ENCODE measurements at regions not wholly inside any gene's neighbourhood (a gene's known extent, or its start where the extent isn't known, plus 50 kb on each side); places are given as distances from the start of the nearest gene placed in this dataset.

DNA sequence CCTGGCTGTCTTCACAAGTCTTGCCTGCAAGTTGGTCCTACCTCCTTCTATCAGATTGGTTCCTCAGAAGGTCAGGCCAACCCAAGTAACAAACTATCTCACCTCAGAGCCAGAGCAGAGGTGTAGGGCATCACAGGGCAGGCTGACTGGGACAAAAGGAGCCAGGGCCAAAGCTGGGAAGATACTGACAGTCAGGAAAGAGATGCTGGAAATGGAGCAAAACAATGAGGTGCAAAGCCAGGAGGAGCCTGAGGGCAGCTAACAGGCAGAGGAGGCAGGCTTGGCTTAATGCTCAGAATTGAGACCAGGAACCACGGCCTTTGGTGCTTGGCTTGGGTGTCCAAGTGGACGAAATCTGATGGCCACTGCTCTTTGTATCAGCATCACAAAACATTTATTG is 68.4 kb upstream of the PNMA1 start:
- no peak for DNase-seq (ENCODE audit: low read depth)
- TF ChIP-seq, protein P1, sequence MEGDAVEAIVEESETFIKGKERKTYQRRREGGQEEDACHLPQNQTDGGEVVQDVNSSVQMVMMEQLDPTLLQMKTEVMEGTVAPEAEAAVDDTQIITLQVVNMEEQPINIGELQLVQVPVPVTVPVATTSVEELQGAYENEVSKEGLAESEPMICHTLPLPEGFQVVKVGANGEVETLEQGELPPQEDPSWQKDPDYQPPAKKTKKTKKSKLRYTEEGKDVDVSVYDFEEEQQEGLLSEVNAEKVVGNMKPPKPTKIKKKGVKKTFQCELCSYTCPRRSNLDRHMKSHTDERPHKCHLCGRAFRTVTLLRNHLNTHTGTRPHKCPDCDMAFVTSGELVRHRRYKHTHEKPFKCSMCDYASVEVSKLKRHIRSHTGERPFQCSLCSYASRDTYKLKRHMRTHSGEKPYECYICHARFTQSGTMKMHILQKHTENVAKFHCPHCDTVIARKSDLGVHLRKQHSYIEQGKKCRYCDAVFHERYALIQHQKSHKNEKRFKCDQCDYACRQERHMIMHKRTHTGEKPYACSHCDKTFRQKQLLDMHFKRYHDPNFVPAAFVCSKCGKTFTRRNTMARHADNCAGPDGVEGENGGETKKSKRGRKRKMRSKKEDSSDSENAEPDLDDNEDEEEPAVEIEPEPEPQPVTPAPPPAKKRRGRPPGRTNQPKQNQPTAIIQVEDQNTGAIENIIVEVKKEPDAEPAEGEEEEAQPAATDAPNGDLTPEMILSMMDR (IDR thresholded peaks at IDR 0.05; ENCODE audit: control insufficient read depth, extremely low read depth, insufficient read depth), result no peak
- H3K4me3 ChIP-seq (ENCODE audit: low read depth, low read length), result no peak overlapping the region

DNA sequence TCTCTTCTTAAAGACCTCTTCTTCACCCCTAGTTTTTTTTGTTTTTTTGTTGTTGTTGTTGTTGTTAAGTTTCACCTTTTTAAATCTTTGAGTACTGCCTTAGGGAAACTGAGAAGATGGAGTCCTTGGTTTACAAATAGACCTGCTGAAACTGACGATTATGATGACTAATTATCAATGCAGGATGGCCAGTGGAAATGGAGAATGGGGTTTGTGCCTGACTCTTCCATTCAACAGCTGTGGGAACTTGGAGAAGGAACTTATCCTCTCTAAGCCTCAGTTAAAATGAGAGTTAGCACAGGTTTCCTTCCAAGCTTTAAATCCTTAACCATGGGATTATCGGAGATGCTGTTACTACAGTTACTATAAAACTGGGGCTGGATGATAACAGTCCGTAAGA is 66.7 kb upstream of the PNMA1 start:
- no peak for DNase-seq (ENCODE audit: low read depth)
- H3K4me3 ChIP-seq (ENCODE audit: low read depth, low read length), result no peak overlapping the region
- TF ChIP-seq, protein P1 (IDR thresholded peaks at IDR 0.05; ENCODE audit: control insufficient read depth, extremely low read depth, insufficient read depth), result no peak

DNA sequence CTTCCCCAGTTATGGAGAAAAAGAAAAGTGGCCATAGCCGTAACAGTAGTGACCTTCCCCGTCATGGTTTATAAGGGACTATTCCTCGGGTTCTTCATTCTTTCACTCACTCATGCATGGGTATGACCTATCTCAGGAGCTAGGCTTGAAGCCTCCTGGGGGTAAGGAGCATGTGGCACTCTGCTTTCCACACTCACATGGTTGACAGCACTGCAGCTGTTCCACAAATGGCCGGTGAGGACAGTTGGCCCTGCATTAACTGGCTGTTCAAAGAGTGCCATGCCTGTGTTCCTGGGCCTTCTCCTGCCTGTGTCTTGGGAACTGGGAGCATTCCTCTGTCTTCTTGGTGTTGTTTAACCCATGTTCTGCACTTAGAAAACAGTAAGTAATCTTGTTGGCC is 66.2 kb upstream of the PNMA1 start:
- DNase-seq (ENCODE audit: low read depth), result no peak
- TF ChIP-seq, protein P1 (IDR thresholded peaks at IDR 0.05; ENCODE audit: control insufficient read depth, extremely low read depth, insufficient read depth), result no peak
- H3K4me3 ChIP-seq (ENCODE audit: low read depth, low read length), result no peak overlapping the region

DNA sequence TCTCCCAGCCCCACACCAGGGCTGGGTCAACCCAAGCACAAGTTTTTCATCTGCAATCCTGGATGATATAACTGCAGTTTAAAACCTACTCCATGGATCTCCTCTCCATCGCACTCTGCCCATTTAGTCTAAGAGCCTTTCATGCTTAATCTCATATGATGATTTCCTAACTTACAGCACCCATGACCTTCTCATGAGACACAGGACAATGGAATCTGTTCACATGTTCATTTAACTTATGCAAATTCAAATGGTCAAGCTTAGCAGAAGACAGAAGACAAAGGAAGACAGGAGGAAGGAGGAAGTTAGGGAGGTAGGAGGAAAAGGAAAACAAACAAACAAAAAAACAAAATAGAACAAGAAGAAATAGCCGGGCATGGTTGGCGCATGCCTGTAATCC is 64.6 kb upstream of the PNMA1 start:
- TF ChIP-seq, protein P1 (IDR thresholded peaks at IDR 0.05; ENCODE audit: control insufficient read depth, extremely low read depth, insufficient read depth), result no peak
- no peak overlapping the region for H3K4me3 ChIP-seq (ENCODE audit: low read depth, low read length)
- DNase-seq (ENCODE audit: low read depth), result no peak

DNA sequence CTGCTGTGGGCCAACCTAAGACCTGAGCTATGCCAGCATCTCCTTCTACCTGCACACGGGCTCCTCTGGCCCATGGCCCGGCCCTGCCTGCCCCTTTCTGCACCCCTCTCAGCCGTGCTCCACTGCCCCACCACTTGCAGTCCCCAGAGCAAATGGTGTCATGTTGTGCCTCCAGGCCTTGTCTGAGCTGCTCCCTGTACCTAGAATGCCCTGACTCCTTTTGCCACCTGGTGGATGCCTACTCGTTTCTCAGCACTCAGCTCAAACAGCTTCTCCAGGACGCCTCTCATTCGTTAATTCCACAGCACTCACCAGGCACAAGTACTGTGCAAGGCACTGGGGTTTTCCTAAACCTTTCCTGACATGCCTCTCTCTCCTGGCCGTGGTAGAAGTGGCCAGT is 63.2 kb upstream of the PNMA1 start:
- DNase-seq (ENCODE audit: low read depth), result no peak
- TF ChIP-seq, protein P1 (IDR thresholded peaks at IDR 0.05; ENCODE audit: control insufficient read depth, extremely low read depth, insufficient read depth), result no peak
- H3K4me3 ChIP-seq (ENCODE audit: low read depth, low read length), result no peak overlapping the region

DNA sequence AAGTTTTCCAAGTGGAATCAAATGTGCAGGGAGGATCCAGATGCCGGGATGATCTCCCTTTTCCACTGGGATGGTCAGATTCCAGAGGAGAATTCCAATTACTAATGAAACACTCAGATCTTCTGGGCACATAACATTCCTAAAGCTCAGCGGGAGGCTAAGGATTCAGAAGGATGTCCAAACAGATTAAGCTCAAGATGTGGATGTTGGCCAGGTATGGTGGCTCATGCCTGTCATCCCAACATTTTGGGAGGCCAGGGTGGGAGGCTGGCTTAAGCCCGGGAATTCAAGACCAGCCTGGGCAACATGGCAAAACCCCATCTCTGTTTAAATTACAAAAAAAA is 62.0 kb upstream of the PNMA1 start:
- DNase-seq (ENCODE audit: low read depth), result no peak
- TF ChIP-seq, protein P1 (IDR thresholded peaks at IDR 0.05; ENCODE audit: control insufficient read depth, extremely low read depth, insufficient read depth), result no peak
- H3K4me3 ChIP-seq (ENCODE audit: low read depth, low read length), result no peak overlapping the region

DNA sequence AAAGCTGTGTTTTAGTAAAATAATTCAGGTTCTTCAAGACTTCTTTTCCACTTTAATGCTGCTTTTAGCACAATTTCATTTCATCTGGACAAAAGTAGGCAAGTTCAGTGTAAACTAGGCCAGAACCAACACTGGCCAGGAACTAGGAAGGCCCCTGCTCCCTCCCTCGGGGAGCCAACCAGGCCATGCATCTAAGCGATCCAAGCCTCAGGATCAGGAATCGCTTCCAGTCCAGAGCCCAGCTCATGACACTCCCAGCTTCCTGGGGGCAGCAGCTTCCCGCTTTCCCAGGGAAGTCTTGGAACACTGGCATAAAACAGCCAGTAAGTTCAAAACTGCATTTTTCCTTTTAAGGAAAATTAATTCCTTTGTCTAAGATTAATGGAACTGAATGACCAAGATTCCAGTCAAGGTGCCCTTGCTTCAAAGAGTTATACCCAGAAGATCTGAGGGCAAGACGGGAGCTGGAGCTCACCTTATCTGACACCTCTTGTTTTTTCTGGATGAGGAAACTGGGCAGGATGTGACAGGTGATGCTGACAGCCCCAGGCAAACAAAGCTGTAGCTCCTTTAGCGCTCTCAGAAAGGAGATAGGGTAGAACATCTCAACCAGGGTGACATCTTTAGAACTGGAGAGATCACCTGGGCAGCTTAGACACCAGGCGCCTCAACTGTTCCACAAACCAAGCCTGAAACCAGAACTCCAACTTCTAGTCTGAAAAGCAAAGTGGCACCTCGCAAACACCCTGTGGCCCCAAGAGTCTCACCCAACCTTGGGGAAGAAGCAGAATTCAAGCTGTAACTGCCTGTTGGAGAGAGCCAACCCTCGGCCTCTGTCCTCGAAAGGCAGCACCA is 61.4 kb upstream of the PNMA1 start:
- TF ChIP-seq, protein P1 (IDR thresholded peaks at IDR 0.05; ENCODE audit: control insufficient read depth, extremely low read depth, insufficient read depth), result no peak
- H3K4me3 ChIP-seq (ENCODE audit: low read depth, low read length), result no peak overlapping the region
- DNase-seq (ENCODE audit: low read depth), result no peak
